GM18511 (cell line): ENCODE measurements at regions not wholly inside any gene's neighbourhood (a gene's known extent, or its start where the extent isn't known, plus 50 kb on each side); places are given as distances from the start of the nearest gene placed in this dataset.
"Not testable (repeated sequence)": the region's sequence is repeated elsewhere in the genome, so short reads cannot be mapped to it uniquely, and the experiment has no call there.

Source experiments
- ATAC-seq: cut with Tn5 transposase; IDR thresholded peaks from one replicate; pipeline ENCODE4 v1.9.1; 2021; ENCODE audit warnings: mild to moderate bottlenecking, moderate library complexity; ENCODE audit not compliant: unreplicated experiment

GRCh38 chr9:85162822-85163221, 493.3 kb downstream of the NTRK2 start:
- ATAC-seq, result no peak

- not testable (repeated sequence) for ATAC-seq
These were observed 491.4 kb downstream of the NTRK2 start for GRCh38 chr9:85160944-85161343.

GRCh38 chr9:85158512-85158911, 489.0 kb downstream of the NTRK2 start:
- no peak for ATAC-seq

- no peak for ATAC-seq
These were observed 488.2 kb downstream of the NTRK2 start for GRCh38 chr9:85157772-85158171.

- no peak for ATAC-seq
These were observed 487.1 kb downstream of the NTRK2 start for GRCh38 chr9:85156652-85157051.

- ATAC-seq, result no peak
These were observed 485.8 kb downstream of the NTRK2 start for GRCh38 chr9:85155352-85155751.

GRCh38 chr9:85151741-85152140, 482.2 kb downstream of the NTRK2 start:
- ATAC-seq, result no peak

- no peak for ATAC-seq
These were observed 481.6 kb downstream of the NTRK2 start for GRCh38 chr9:85151162-85151561.

GRCh38 chr9:85147046-85147640, 477.6 kb downstream of the NTRK2 start:
- ATAC-seq, result no peak

GRCh38 chr9:85142968-85143367, 473.4 kb downstream of the NTRK2 start:
- ATAC-seq, result no peak

- no peak for ATAC-seq
These were observed 473.0 kb downstream of the NTRK2 start for GRCh38 chr9:85142496-85142911.

- ATAC-seq, result no peak
These were observed 468.2 kb downstream of the NTRK2 start for GRCh38 chr9:85137696-85138095.

- no peak for ATAC-seq
These were observed 467.5 kb downstream of the NTRK2 start for GRCh38 chr9:85136987-85137386.

- no peak for ATAC-seq
These were observed 467.0 kb downstream of the NTRK2 start for GRCh38 chr9:85136507-85136906.

GRCh38 chr9:85130764-85131163, 461.2 kb downstream of the NTRK2 start:
- no peak for ATAC-seq

GRCh38 chr9:85130260-85130659, 460.7 kb downstream of the NTRK2 start:
- ATAC-seq, result no peak

GRCh38 chr9:85129514-85129913, 460.0 kb downstream of the NTRK2 start:
- ATAC-seq, result no peak

- no peak for ATAC-seq
These were observed 449.6 kb downstream of the NTRK2 start for GRCh38 chr9:85118990-85119755.

GRCh38 chr9:85117831-85118230, 448.3 kb downstream of the NTRK2 start:
- ATAC-seq, result no peak

GRCh38 chr9:85115473-85115872, 445.9 kb downstream of the NTRK2 start:
- ATAC-seq, result no peak

- no peak for ATAC-seq
These were observed 445.3 kb downstream of the NTRK2 start for GRCh38 chr9:85114799-85115198.

GRCh38 chr9:85112933-85113418, 443.4 kb downstream of the NTRK2 start:
- no peak for ATAC-seq
